Muscle layer of colon (tissue), 2 donors: ENCODE measurements at regions not wholly inside any gene's neighbourhood (a gene's known extent, or its start where the extent isn't known, plus 50 kb on each side); places are given as distances from the start of the nearest gene placed in this dataset.
"Not testable (repeated sequence)": the region's sequence is repeated elsewhere in the genome, so short reads cannot be mapped to it uniquely, and the experiment has no call there.

ENCODE experiments used
- H3K27ac ChIP-seq: one replicate; pipeline ENCODE4 v1.7.0; 2013; ENCODE audit warnings: low read depth, mild to moderate bottlenecking, low read length, moderate library complexity
- H3K27me3 ChIP-seq, 2 donors: one replicate each; pipeline ENCODE4 v1.7.0; 2013; ENCODE audit warnings: low read length in 2 of 2, mild to moderate bottlenecking in 2 of 2; ENCODE audit not compliant: insufficient read depth in 2 of 2, control insufficient read depth in 1 of 2
- H3K36me3 ChIP-seq: one replicate; pipeline ENCODE4 v1.7.0; 2013; ENCODE audit warnings: mild to moderate bottlenecking, low read length; ENCODE audit not compliant: insufficient read depth
- H3K4me1 ChIP-seq: one replicate; pipeline ENCODE4 v1.7.0; 2013; ENCODE audit warnings: mild to moderate bottlenecking, low read length; ENCODE audit not compliant: insufficient read depth
- H3K4me3 ChIP-seq, 2 donors: one replicate each; pipeline ENCODE4 v1.7.0; 2013; ENCODE audit warnings: low read length in 2 of 2, low read depth in 1 of 2, mild to moderate bottlenecking in 1 of 2, moderate library complexity in 1 of 2
- H3K9ac ChIP-seq: one replicate; pipeline ENCODE4 v1.7.0; 2013; ENCODE audit warnings: low read length
- H3K9me3 ChIP-seq: one replicate; pipeline ENCODE4 v1.7.0; 2013; ENCODE audit warnings: mild to moderate bottlenecking, low read length
- donor health status: abdominal sarcoma.
- donor health status: Adenocarcinoma of cecum.

- Histone ChIP-seq H3K36me3 (no peaks in the 10 kb centered on the region), H3K4me3 (no peak overlapping the region), H3K27ac (no peak overlapping the region), H3K9ac (no peak overlapping the region), H3K4me1 (no peaks in the 10 kb centered on the region), H3K9me3 (no peaks in the 10 kb centered on the region), H3K27me3 (no peaks in the 10 kb centered on the region)
Measured at GRCh38 chr3:166714206-166714605, 665.9 kb downstream of the ZBBX start.

- no peak overlapping the region for H3K4me3 ChIP-seq
- H3K27ac ChIP-seq: no peak overlapping the region
- H3K36me3 ChIP-seq: no peaks in the 10 kb centered on the region
- H3K9me3 ChIP-seq: no peaks in the 10 kb centered on the region
- no peak overlapping the region for H3K9ac ChIP-seq
- no peaks in the 10 kb centered on the region for H3K27me3 ChIP-seq
- no peaks in the 10 kb centered on the region for H3K4me1 ChIP-seq
Measured at GRCh38 chr3:166713787-166714186, 666.3 kb downstream of the ZBBX start.

- no peaks in the 10 kb centered on the region for H3K9me3 ChIP-seq
- no peaks in the 10 kb centered on the region for H3K36me3 ChIP-seq
- H3K27ac ChIP-seq: no peak overlapping the region
- H3K4me3 ChIP-seq: no peak overlapping the region
- no peak overlapping the region for H3K9ac ChIP-seq
- no peaks in the 10 kb centered on the region for H3K4me1 ChIP-seq
- no peaks in the 10 kb centered on the region for H3K27me3 ChIP-seq
Measured at GRCh38 chr3:166706094-166706493, 674.0 kb downstream of the ZBBX start.

GRCh38 chr3:166697495-166697894, 682.6 kb downstream of the ZBBX start:
- Histone ChIP-seq H3K27ac (no peak overlapping the region), H3K4me3 (no peak overlapping the region), H3K27me3 (no peaks in the 10 kb centered on the region), H3K9ac (no peak overlapping the region), H3K36me3 (no peaks in the 10 kb centered on the region), H3K9me3 (no peaks in the 10 kb centered on the region), H3K4me1 (no peaks in the 10 kb centered on the region)

- H3K4me1 ChIP-seq: no peaks in the 10 kb centered on the region
- H3K27ac ChIP-seq: no peak overlapping the region
- no peaks in the 10 kb centered on the region for H3K27me3 ChIP-seq
Measured at GRCh38 chr3:166696103-166696502, 684.0 kb downstream of the ZBBX start.

DNA sequence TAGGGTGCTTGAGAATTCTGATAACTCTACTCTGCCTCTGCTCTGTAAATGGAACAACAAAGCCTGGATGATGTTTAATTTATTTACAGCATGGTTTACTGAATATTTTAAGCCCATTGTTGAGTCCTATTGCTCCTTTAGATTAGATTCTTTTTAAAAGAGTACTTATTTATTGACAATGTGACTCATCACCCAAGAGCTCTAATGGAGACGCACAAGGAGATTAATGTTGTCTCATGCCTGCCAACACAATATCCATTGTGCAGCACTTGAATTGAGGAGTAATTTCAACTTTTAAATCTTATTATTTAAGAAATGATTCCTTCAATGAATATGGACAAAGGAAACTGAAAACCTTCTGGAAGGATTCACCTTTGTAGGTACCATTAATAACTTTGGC, 691.4 kb downstream of the ZBBX start:
- H3K27ac ChIP-seq: no peak overlapping the region
- no peak overlapping the region for H3K4me3 ChIP-seq
- H3K9me3 ChIP-seq: no peaks in the 10 kb centered on the region
- H3K36me3 ChIP-seq: no peaks in the 10 kb centered on the region
- no peak overlapping the region for H3K9ac ChIP-seq
- no peaks in the 10 kb centered on the region for H3K27me3 ChIP-seq
- no peaks in the 10 kb centered on the region for H3K4me1 ChIP-seq

More at GRCh38 chr3:166696103-166696502, 684.0 kb downstream of the ZBBX start:
- H3K4me3 ChIP-seq: no peak overlapping the region
- no peaks in the 10 kb centered on the region for H3K9me3 ChIP-seq
- H3K9ac ChIP-seq: no peak overlapping the region
- H3K36me3 ChIP-seq: no peaks in the 10 kb centered on the region

DNA sequence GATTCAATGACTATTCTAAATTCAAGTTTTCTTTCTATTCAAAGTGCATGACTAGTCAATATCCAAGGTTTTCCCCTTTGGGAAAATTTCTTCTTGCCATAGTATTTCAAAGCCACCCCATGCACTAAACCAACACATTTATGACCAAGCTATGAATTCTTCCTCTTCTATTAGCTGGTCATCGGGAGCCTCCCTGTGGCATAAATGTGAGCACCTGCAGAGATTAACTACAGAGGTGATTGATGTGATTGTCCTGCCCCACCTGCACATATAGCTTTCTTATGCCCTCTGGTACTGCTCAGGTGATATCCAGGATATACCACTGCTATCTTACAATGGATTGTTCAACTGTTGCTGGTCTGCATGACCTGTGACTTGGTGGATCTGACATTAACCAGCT, 694.9 kb downstream of the ZBBX start:
- Histone ChIP-seq H3K36me3 (no peaks in the 10 kb centered on the region), H3K27ac (no peak overlapping the region), H3K4me1 (no peaks in the 10 kb centered on the region), H3K27me3 (no peaks in the 10 kb centered on the region), H3K4me3 (no peak overlapping the region), H3K9me3 (no peaks in the 10 kb centered on the region), H3K9ac (no peak overlapping the region)

- H3K27ac ChIP-seq, H3K9ac ChIP-seq, H3K27me3 ChIP-seq, H3K36me3 ChIP-seq, H3K4me1 ChIP-seq, H3K4me3 ChIP-seq, H3K9me3 ChIP-seq: not testable (repeated sequence)
Measured at GRCh38 chr3:166684077-166684476, 696.0 kb downstream of the ZBBX start.

GRCh38 chr3:166669781-166670180, 710.3 kb downstream of the ZBBX start:
- Histone ChIP-seq H3K9ac (no peak overlapping the region), H3K4me3 (no peak overlapping the region), H3K4me1 (peaks cover 8% of the 10 kb centered on the region), H3K27ac (no peak overlapping the region), H3K36me3 (no peaks in the 10 kb centered on the region), H3K9me3 (no peaks in the 10 kb centered on the region), H3K27me3 (no peaks in the 10 kb centered on the region)

- H3K9me3 ChIP-seq: peaks cover 5% of the 10 kb centered on the region
- H3K4me1 ChIP-seq: no peaks in the 10 kb centered on the region
- H3K27me3 ChIP-seq: no peaks in the 10 kb centered on the region
- H3K9ac ChIP-seq: no peak overlapping the region
- H3K27ac ChIP-seq: no peak overlapping the region
- no peaks in the 10 kb centered on the region for H3K36me3 ChIP-seq
- H3K4me3 ChIP-seq: no peak overlapping the region
Measured at GRCh38 chr3:166663194-166663593, 716.9 kb downstream of the ZBBX start.

- Histone ChIP-seq H3K9ac (no peak overlapping the region), H3K36me3 (no peaks in the 10 kb centered on the region), H3K27ac (no peak overlapping the region), H3K4me1 (no peaks in the 10 kb centered on the region), H3K4me3 (no peak overlapping the region), H3K27me3 (no peaks in the 10 kb centered on the region), H3K9me3 (peaks cover 5% of the 10 kb centered on the region)
Measured at GRCh38 chr3:166661621-166662020, 718.5 kb downstream of the ZBBX start.

GRCh38 chr3:166660962-166661361, 719.1 kb downstream of the ZBBX start:
- Histone ChIP-seq H3K4me3 (no peak overlapping the region), H3K27ac (no peak overlapping the region), H3K9ac (no peak overlapping the region), H3K27me3 (no peaks in the 10 kb centered on the region), H3K4me1 (no peaks in the 10 kb centered on the region), H3K9me3 (peaks cover 5% of the 10 kb centered on the region), H3K36me3 (no peaks in the 10 kb centered on the region)
